GM10248 (cell line): ENCODE measurements at regions not wholly inside any gene's neighbourhood (a gene's known extent, or its start where the extent isn't known, plus 50 kb on each side); places are given as distances from the start of the nearest gene placed in this dataset.

Experiments used
- CTCF ChIA-PET: fragments of 300-600 bp; sonication (Branson Sonifier 250); formaldehyde crosslinking; extraction: SDS; loops from one replicate; lab custom pipeline; 2021; ENCODE audit warnings: antibody characterized with exemption; lab: Yijun Ruan, JAX
- POLR2A ChIA-PET: fragments of 350-650 bp; sonication (Branson Sonifier 250); formaldehyde crosslinking; extraction: SDS; loops from one replicate; lab custom pipeline; 2020; ENCODE audit warnings: antibody characterized with exemption; lab: Yijun Ruan, JAX
- DNase-seq: peaks from one replicate; pipeline ENCODE4 v3.0.0; 2012; ENCODE audit errors: extremely low spot score
- CTCF ChIP-seq: IDR thresholded peaks from 2 replicates; pipeline ENCODE4 v1.5.1; 2012; ENCODE audit warnings: mild to moderate bottlenecking, low read depth; ENCODE audit errors: extremely low read depth, missing control alignments, control extremely low read depth

DNA sequence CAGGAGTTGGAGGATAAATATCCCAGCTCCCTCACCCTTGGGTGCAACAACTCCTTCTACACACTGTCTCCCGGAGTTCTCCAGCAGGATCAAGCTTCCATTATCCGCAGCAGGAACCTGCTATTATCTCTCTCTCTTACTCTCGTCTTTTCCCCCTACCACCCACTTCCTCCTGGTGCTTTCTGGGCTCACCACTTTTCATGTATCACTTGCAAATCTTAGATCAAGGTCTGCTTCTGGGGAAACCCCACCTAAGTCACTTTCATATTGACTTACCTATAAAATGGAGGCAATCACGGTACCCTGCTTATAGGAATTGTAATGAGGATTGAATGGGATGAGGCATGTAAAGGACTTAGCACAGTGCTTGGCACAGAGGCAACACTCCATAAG lies 589.5 kb downstream of the BCOR start:
- TF ChIP-seq CTCF: no peak
- ChIA-PET POLR2A (no interaction called here), CTCF (no interaction called here)
- no peak for DNase-seq

- DNase-seq: no peak
- TF ChIP-seq CTCF: no peak
- ChIA-PET CTCF (no interaction called here), POLR2A (no interaction called here)
Observed at GRCh38 chrX:39509157-39509556, 588.6 kb downstream of the BCOR start.

GRCh38 chrX:39513836-39514235 lies 583.9 kb downstream of the BCOR start:
- DNase-seq: no peak
- no peak for TF ChIP-seq CTCF
- ChIA-PET POLR2A (no interaction called here), CTCF (no interaction called here)

- ChIA-PET CTCF (no interaction called here), POLR2A (no interaction called here)
- TF ChIP-seq CTCF: no peak
Observed at GRCh38 chrX:39514801-39515200, 583.0 kb downstream of the BCOR start.

DNA sequence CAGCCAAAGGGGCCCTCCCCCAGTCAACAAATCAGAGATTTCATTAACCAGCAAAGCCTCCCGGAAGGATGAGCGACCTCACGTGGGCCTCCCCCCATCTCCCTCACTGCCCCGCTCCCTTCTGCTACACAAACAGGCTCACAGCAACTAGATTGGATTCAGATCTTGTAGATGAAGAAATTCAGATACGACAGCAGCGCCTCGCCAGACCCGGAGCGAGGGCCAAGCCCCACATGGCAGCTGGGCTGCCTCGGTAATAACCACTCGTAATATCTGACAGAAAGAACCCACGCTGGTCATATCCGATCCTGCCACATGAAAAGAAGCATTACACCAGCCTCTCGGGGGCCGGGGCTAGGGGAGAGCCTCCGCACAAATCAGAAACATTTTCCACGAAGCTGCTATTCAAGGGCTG lies 581.3 kb downstream of the BCOR start:
- POLR2A ChIA-PET: no interaction called here
- DNase-seq: no peak
- TF ChIP-seq CTCF: no peak
- CTCF ChIA-PET: no interaction called here

More at GRCh38 chrX:39514801-39515200, 583.0 kb downstream of the BCOR start:
- DNase-seq: no peak

- POLR2A ChIA-PET: no interaction called here
- CTCF ChIA-PET: no interaction called here
- no peak for DNase-seq
- TF ChIP-seq CTCF: no peak
Observed at GRCh38 chrX:39518476-39519029, 579.2 kb downstream of the BCOR start.
